Endothelial cell of umbilical vein (primary cell): ENCODE measurements at regions not wholly inside any gene's neighbourhood (a gene's known extent, or its start where the extent isn't known, plus 50 kb on each side); places are given as distances from the start of the nearest gene placed in this dataset.

Experiments used
- CTCF ChIP-seq, 2 donors: IDR thresholded peaks; 1 replicate in 1 of 2; 2 replicates in 1 of 2; pipeline ENCODE4 v1.5.1; 2011; ENCODE audit warnings: low read length in 2 of 2, mild to moderate bottlenecking in 2 of 2, moderate library complexity in 2 of 2, control low read depth in 1 of 2, inconsistent platforms in 1 of 2, low read depth in 1 of 2; ENCODE audit not compliant: insufficient read depth in 1 of 2; ENCODE audit errors: extremely low read depth in 1 of 2
- EZH2 ChIP-seq: IDR thresholded peaks from 2 replicates; pipeline ENCODE4 v1.6.1; 2012; ENCODE audit warnings: borderline replicate concordance, low read depth, mild to moderate bottlenecking, moderate library complexity, low read length, inconsistent platforms; ENCODE audit not compliant: severe bottlenecking
- FOS ChIP-seq: IDR thresholded peaks from 2 replicates; pipeline ENCODE4 v1.6.1; 2011; ENCODE audit warnings: mild to moderate bottlenecking, low read length, moderate library complexity, borderline replicate concordance; ENCODE audit not compliant: insufficient read depth
- MAX ChIP-seq: IDR thresholded peaks from 2 replicates; pipeline ENCODE4 v1.6.1; 2011; ENCODE audit not compliant: insufficient read depth, insufficient read length
- MYC ChIP-seq: IDR thresholded peaks from one replicate; pipeline ENCODE4 v1.6.1; 2011; ENCODE audit warnings: mild to moderate bottlenecking, low read depth, low read length
- POLR2A ChIP-seq: IDR thresholded peaks from 2 replicates; pipeline ENCODE4 v1.6.1; 2012; ENCODE audit warnings: low read depth, mild to moderate bottlenecking, control low read depth, low read length
- POLR2AphosphoS5 ChIP-seq: IDR thresholded peaks from 2 replicates; pipeline ENCODE4 v1.6.1; 2012; ENCODE audit warnings: low read depth, mild to moderate bottlenecking, control low read depth, low read length, moderate library complexity; ENCODE audit not compliant: insufficient read depth

GRCh38 chr1:29811247-29811646 is 574.9 kb downstream of the PTPRU start:
- TF ChIP-seq POLR2A: no peak
- TF ChIP-seq CTCF (IDR thresholded peaks at IDR 0.05; ENCODE audit: extremely low read depth in 1 of 2, insufficient read depth in 1 of 2, low read depth in 1 of 2, low read length in 2 of 2): no peak
- TF ChIP-seq MAX: no peak
- TF ChIP-seq EZH2: no peak
- no peak for TF ChIP-seq MYC
- no peak for TF ChIP-seq POLR2AphosphoS5
- TF ChIP-seq FOS: no peak
